Ramos (cell line): ENCODE measurements at regions not wholly inside any gene's neighbourhood (a gene's known extent, or its start where the extent isn't known, plus 50 kb on each side); places are given as distances from the start of the nearest gene placed in this dataset.
"Not testable (repeated sequence)": the region's sequence is repeated elsewhere in the genome, so short reads cannot be mapped to it uniquely, and the experiment has no call there.

Experiments used
- in situ Hi-C: fragments of 300-500 bp; cut with MboI; formaldehyde crosslinking; loops from one replicate; pipeline ENCODE4 v1.14.3; 2022; ENCODE audit warnings: low sequenced_read_pairs; ENCODE audit not compliant: unreplicated experiment

DNA sequence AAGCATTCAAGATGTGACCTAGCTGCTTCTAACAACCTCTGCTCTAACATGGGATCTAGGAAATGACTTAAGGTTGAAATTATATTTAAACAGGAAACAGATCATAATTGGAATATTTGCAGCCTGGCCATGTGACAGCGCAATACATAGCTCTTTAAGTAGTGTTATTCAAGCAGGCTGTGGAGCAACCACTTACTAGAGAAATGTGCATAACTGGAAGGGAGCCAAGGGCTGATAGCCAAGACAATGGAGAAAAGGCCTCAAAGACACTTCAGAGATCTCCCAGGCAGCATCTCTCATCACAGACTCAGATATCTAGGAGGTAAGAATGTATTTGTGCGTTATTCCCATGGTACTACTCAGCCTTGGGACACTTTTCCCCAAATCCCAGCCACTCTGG lies 823.0 kb upstream of the PRMT6 start:
- in situ Hi-C loops: no loop called here

GRCh38 chr1:106249365-106249764 lies 807.1 kb upstream of the PRMT6 start:
- in situ Hi-C loops: no loop called here

- in situ Hi-C loops: no loop called here
Observed at GRCh38 chr1:106249810-106250209, 806.7 kb upstream of the PRMT6 start.

DNA sequence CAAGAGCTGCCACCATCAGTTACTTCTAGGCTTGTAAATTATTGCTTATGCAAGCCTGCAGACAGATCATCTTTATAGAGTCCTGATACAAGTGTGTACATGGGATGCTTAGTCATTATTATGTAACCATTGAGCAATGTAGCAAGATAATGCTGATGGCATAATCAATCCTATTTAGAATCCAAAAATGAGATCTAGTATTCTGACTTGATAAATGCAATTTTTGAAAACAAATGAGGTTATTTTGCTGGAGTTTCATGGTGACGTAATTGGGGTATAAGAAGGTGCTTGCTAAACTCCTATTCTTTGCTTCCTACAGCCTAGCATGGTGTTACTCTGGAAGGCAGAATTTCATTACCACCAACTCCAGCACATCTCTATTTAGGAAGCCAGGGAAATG lies 801.7 kb upstream of the PRMT6 start:
- in situ Hi-C loops: no loop called here

DNA sequence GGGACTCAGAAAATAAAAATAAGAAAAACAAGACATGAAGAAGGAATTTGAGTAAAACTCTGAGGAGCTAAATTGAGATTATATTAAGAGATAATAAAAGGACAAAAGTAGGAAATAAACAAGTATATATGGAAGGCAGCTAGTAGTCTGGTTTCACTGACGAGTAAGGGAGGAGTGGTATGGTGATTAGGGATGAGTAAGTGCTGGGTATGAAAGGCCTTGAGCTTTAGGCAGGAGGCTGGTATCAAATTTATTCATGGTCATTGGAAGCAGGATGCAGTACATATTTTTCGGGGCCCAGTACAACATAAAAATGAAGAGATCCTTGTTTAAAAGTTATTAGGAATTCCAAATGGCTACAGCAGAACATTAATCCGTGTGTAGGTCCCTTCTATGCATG lies 789.7 kb upstream of the PRMT6 start:
- in situ Hi-C loops: no loop called here

DNA sequence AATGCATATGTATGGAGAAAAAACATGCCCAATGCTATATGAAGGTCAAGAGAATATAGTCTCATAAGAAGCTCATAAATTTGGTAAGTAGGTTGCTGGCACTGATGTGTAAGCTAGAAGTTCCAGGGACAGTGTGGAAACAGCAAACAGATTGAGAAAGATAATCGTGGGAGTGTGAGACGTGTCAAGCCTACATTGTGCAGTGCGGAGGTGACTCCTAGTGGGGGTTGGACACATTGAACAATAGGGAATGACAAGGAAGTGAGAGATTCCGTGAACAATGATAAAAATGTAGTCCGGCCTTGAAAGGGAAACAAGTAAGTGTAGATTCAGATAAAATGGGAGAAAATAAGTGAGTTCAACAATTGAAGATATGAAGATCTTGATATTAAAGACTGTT lies 788.4 kb upstream of the PRMT6 start:
- in situ Hi-C loops: no loop called here

DNA sequence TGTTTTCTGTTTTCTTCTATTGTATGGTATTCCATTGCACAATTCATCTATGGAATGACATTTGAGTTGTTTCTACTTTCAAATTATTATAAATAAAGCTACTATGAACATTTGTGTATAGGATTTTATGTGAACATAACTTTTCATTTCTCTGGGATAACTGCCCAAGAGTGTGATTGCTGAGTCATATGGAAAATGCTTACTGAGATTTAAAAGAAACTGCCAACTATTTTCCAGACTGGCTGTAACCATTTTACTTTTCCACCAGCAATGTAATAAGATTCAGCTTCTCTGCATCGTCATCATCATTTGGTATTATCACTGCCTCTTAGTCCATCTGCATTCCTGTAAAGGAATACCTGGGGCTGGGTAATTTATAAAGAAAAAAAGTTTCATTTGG lies 779.6 kb upstream of the PRMT6 start:
- in situ Hi-C loops: no loop called here

- in situ Hi-C loops: no loop called here
Observed at GRCh38 chr1:106277786-106278185, 778.7 kb upstream of the PRMT6 start.

GRCh38 chr1:106278716-106279115 lies 777.8 kb upstream of the PRMT6 start:
- in situ Hi-C loops: no loop called here

- in situ Hi-C loops: no loop called here
Observed at GRCh38 chr1:106289265-106289928, 767.1 kb upstream of the PRMT6 start.

DNA sequence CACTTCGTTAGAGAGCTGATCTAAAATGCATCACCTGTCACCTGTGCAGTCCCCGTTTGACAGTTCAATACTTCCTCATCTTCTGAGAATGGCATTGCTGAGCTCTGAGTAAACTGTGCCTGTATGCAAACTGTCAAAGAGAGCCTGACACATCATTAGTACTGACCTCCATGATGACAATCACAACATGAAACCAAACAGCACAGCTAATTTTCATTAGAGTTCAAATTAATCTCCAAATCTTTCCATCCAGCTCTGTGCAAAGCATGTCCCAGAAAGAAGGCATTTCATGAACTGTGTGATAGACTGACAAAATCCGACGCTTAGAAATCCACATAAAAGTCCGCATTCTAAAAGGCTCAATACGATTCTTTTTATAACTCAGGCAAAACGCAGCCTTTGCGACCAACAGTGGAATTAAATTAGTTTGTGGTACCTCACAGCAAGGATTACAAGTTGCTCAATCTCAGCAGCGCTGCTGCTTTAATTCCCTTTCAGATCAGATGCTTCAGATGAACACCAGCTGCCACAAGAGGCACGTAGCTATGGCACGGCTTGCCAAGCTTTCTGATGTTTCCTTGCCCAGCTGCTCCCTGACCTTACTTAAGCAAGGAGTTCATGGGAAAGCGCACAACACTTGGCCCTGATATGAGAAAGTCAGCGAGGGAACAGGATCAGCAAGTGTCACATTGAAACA lies 765.5 kb upstream of the PRMT6 start:
- in situ Hi-C loops: no loop called here

DNA sequence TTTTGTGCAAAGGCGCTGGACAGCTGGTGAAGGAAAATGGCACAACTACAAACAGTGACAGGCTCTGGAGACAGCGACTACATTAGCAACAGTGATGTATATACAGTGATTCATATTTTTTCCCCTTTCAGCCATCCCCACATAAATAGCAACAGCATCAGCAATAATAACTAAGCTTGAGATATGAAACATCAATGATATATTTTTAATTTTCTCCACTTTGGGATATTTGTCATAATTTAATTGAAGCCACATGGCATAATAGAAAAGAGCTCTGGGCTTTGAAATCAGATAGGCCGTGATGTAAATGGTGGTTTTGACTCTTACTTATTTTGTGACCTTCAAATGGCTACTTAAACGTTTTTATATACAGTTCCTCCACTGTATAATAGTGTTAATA lies 764.3 kb upstream of the PRMT6 start:
- in situ Hi-C loops: no loop called here

- in situ Hi-C loops: no loop called here
Observed at GRCh38 chr1:106296431-106296830, 760.0 kb upstream of the PRMT6 start.

DNA sequence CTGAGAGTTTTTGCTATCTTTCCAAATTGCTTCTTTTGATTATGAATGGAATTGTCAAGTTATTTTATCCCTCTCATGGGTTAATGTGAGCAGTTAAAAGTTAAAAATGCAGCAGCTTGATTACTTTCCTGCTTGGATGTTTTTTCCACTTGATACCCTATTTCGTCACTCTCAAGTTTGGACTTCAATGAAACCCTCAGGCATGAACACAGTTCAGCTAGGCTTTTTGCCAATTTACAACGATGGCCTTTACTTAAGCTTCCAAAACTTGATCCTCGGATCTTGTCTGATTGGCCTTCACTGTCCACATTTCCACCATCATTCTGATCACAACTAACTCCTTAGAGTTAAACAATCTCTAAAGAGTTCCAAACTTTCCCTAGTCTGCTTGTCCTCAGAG lies 752.4 kb upstream of the PRMT6 start:
- in situ Hi-C loops: no loop called here

DNA sequence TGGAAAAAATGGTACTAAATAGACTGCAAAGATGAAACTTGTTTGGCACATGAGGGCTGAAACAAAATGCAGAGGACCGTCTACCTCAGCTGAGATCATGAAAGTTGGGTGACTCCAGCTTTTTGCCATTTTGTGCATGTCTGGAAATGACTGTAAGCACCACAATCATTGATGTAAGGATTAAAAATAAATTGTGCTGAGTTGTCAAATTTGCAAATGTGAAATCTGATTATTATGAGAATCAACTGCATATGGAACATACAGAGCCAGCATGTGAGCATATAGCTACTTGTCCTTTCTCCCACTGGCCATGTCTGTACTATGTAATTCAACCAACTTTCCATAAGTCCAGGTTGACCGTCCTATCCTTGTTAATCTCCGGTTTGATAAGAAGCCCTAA lies 736.9 kb upstream of the PRMT6 start:
- in situ Hi-C loops: no loop called here

DNA sequence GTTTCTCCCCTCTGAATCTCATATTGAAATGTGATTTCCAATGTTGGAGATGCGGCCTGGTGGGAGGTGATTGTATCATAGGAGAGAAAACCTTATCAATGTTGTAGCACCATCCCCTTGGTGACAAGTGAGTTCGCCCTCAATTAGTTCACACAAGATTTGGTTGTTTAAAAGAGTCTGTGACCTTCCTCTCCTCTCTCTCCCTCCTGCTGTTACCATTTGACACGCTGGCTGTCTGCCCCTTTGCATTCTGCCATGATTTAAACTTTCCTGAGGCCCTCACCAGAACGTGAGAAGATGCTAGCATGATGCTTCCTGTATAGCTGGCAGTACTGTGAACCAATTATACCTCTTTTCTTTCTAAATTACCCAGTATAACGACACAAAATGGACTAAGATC lies 730.9 kb upstream of the PRMT6 start:
- in situ Hi-C loops: no loop called here

GRCh38 chr1:106344494-106344893 lies 712.0 kb upstream of the PRMT6 start:
- in situ Hi-C loops: no loop called here

DNA sequence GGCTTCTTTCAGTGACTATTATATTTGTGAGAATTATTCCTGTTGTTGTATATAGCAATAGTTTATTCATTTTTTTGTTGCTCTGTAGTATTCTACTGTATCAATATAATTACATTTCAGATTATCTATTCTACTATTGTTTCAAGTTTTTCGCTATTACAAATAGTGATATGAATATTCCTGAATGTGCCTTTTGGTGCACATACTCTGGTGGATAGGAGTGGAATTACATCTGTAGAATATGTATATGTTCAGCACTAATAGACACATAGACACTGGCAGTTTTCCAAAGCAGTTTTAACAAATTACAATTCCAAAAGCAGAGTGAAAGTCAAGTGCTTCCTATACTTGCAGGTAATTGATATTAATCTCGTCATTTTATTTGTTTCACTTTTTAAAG lies 696.2 kb upstream of the PRMT6 start:
- in situ Hi-C loops: no loop called here

DNA sequence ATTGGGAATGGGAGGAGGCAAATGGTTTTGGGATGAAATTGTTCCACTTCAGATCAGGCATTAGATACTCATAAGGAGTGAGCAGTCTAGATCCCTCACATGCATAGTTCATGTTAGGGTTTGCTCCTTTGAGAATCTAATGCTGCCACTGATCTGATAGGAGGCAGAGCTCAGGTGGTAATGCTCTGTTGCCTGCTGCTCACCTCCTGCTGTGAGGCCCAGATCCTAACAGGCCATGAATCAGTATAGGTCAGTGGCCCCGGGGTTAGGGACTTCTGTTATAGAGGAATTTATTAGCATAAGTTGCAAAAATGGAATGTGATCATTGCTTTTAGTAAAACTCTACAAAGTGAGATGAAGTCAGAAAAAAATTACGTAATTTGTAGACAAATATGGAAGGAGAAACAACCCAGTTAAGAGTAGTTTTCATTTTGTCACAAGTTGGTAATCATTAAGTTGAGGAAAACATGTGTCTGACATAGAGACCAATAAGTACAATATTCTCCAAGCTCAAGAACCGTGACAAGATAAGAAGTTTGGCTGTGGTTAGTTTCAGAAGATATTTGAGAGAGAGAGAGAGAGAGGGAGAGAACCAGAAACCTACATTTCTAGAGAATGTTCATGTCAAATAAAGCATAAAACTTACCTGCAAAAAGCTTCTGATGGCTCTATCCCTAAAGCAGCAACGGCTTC lies 689.7 kb upstream of the PRMT6 start:
- in situ Hi-C loops: no loop called here

DNA sequence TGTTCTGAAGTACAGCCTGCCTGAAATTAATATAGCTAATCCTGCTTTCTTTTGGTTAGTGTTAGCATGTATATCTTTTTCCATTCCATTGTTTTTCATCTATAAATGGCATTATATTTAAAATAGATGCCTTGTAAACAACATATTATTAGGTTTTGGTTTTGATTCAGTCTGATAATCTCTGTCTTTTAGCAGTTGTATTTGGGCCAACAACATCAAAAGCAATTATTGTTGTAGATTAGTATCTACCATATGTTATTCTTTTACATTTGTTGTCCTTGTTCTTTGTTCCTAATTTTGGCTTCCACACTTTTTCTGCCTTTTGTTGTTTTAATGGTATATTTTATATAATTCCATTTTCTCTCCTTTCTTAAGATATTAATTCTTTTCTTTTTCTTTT lies 678.2 kb upstream of the PRMT6 start:
- in situ Hi-C loops: no loop called here

GRCh38 chr1:106380772-106381171 lies 675.7 kb upstream of the PRMT6 start:
- in situ Hi-C loops: no loop called here

GRCh38 chr1:106389160-106389559 lies 667.3 kb upstream of the PRMT6 start:
- in situ Hi-C loops: not testable (repeated sequence)
